Ishikawa (cell line): ENCODE measurements at regions not wholly inside any gene's neighbourhood (a gene's known extent, or its start where the extent isn't known, plus 50 kb on each side); places are given as distances from the start of the nearest gene placed in this dataset.
A peak's percentile ranks its signal among the peaks of the same experiment; 100 is the strongest.

Experiments used
- CEBPB ChIP-seq: IDR thresholded peaks from 2 replicates; pipeline ENCODE4 v1.6.1; 2012
- CREB1 ChIP-seq: IDR thresholded peaks from 2 replicates; pipeline ENCODE4 v1.6.1; 2012; ENCODE audit warnings: low read depth
- EGR1 ChIP-seq: IDR thresholded peaks from 2 replicates; pipeline ENCODE4 v1.6.1; 2012
- EP300 ChIP-seq: IDR thresholded peaks from 2 replicates; pipeline ENCODE4 v1.6.1; 2012; ENCODE audit warnings: borderline replicate concordance
- FOXM1 ChIP-seq: IDR thresholded peaks from 2 replicates; pipeline ENCODE4 v1.6.1; 2012; ENCODE audit warnings: low read depth, borderline replicate concordance
- MAX ChIP-seq: IDR thresholded peaks from 2 replicates; pipeline ENCODE4 v1.6.1; 2012
- NFIC ChIP-seq: IDR thresholded peaks from 2 replicates; pipeline ENCODE4 v1.6.1; 2012
- RAD21 ChIP-seq: IDR thresholded peaks from 2 replicates; pipeline ENCODE4 v1.6.1; 2012; ENCODE audit warnings: low read depth
- TAF1 ChIP-seq: IDR thresholded peaks from 2 replicates; pipeline ENCODE4 v1.6.1; 2012; ENCODE audit warnings: low read depth, mild to moderate bottlenecking
- TEAD4 ChIP-seq: IDR thresholded peaks from 2 replicates; pipeline ENCODE4 v1.6.1; 2012
- USF1 ChIP-seq: IDR thresholded peaks from 2 replicates; pipeline ENCODE4 v1.6.1; 2012
- TF ChIP-seq, protein P1 (sequence below): IDR thresholded peaks from 2 replicates; pipeline ENCODE4 v1.6.1; 2012; ENCODE audit warnings: low read depth, mild to moderate bottlenecking

GRCh38 chr5:56543441-56544388 lies 271.6 kb upstream of the MAP3K1 start:
- TF ChIP-seq, protein P1, sequence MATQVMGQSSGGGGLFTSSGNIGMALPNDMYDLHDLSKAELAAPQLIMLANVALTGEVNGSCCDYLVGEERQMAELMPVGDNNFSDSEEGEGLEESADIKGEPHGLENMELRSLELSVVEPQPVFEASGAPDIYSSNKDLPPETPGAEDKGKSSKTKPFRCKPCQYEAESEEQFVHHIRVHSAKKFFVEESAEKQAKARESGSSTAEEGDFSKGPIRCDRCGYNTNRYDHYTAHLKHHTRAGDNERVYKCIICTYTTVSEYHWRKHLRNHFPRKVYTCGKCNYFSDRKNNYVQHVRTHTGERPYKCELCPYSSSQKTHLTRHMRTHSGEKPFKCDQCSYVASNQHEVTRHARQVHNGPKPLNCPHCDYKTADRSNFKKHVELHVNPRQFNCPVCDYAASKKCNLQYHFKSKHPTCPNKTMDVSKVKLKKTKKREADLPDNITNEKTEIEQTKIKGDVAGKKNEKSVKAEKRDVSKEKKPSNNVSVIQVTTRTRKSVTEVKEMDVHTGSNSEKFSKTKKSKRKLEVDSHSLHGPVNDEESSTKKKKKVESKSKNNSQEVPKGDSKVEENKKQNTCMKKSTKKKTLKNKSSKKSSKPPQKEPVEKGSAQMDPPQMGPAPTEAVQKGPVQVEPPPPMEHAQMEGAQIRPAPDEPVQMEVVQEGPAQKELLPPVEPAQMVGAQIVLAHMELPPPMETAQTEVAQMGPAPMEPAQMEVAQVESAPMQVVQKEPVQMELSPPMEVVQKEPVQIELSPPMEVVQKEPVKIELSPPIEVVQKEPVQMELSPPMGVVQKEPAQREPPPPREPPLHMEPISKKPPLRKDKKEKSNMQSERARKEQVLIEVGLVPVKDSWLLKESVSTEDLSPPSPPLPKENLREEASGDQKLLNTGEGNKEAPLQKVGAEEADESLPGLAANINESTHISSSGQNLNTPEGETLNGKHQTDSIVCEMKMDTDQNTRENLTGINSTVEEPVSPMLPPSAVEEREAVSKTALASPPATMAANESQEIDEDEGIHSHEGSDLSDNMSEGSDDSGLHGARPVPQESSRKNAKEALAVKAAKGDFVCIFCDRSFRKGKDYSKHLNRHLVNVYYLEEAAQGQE, result no peak
- no peak for TF ChIP-seq MAX
- TF ChIP-seq EP300, result no peak
- TF ChIP-seq CEBPB, result no peak
- TF ChIP-seq EGR1, result no peak
- no peak for TF ChIP-seq USF1
- TF ChIP-seq CREB1, result no peak
- no peak for TF ChIP-seq RAD21
- TF ChIP-seq NFIC, result no peak
- TF ChIP-seq FOXM1, result no peak
- TF ChIP-seq TEAD4, result 0 out of 2 replicates have a peak, but pooled peaks have one; percentile 35
- no peak for TF ChIP-seq TAF1
